Spleen (tissue), 7 donors: ENCODE measurements at regions not wholly inside any gene's neighbourhood (a gene's known extent, or its start where the extent isn't known, plus 50 kb on each side); places are given as distances from the start of the nearest gene placed in this dataset.

Experiments used
- POLR2A ChIP-seq, 3 donors: fragments of 450-650 bp; IDR thresholded peaks; one replicate each; pipeline ENCODE4 v1.5.1; 2017; ENCODE audit warnings: antibody characterized with exemption in 3 of 3, mild to moderate bottlenecking in 1 of 3
- POLR2AphosphoS5 ChIP-seq, 3 donors: sonication (generic); formaldehyde crosslinking; IDR thresholded peaks; one replicate each; pipeline ENCODE4 v1.5.1; 2017; ENCODE audit warnings: antibody characterized with exemption in 3 of 3
- TF ChIP-seq, protein P1 (sequence below), 11 experiments: fragments of 200-600 bp in 7 of 11; fragments of 450-650 bp in 4 of 11; sonication (generic) in 4 of 11; IDR thresholded peaks in 8 of 11; conservative IDR thresholded peaks in 3 of 11; 1 replicate in 7 of 11; 2 replicates in 4 of 11; pipeline versions ENCODE4 v1.4.0 to v1.8.0; 2016 to 2021; ENCODE audit warnings: antibody characterized with exemption in 11 of 11, inconsistent platforms in 4 of 11, mild to moderate bottlenecking in 1 of 11
- donor health status: DM: no; HTN: no; CAD: no; lungs with moderate emphysema.
- donor health status: DM: no; HTN: no; CAD: no.
- donor health status: DM: no; HTN: no; CAD: no.

DNA sequence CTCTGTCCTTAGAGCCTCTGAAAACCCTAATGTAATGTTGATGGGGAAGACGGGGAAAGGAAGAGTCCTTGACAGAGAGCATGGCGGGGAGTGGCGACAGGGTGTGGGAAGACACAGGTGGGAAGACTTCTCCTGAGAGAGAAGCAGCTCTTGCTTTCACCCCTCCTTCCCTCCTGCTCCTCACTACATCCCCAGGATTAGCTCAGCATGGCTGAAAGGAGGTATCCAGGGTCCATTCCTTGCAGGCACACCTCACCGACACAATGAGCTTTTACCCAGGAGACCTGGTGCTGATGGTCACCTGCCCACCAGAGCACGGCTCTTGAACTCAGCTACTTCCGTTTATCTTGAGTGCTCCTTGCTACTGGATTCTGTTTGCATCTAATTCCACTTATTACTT is 469.3 kb downstream of the CDH26 start:
- TF ChIP-seq, protein P1, sequence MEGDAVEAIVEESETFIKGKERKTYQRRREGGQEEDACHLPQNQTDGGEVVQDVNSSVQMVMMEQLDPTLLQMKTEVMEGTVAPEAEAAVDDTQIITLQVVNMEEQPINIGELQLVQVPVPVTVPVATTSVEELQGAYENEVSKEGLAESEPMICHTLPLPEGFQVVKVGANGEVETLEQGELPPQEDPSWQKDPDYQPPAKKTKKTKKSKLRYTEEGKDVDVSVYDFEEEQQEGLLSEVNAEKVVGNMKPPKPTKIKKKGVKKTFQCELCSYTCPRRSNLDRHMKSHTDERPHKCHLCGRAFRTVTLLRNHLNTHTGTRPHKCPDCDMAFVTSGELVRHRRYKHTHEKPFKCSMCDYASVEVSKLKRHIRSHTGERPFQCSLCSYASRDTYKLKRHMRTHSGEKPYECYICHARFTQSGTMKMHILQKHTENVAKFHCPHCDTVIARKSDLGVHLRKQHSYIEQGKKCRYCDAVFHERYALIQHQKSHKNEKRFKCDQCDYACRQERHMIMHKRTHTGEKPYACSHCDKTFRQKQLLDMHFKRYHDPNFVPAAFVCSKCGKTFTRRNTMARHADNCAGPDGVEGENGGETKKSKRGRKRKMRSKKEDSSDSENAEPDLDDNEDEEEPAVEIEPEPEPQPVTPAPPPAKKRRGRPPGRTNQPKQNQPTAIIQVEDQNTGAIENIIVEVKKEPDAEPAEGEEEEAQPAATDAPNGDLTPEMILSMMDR (IDR thresholded peaks at IDR 0.05 in 8 of 11, conservative IDR thresholded peaks at IDR 0.05 in 3 of 11) = no peak
- TF ChIP-seq POLR2AphosphoS5 (IDR thresholded peaks at IDR 0.05) (no peak), POLR2A (IDR thresholded peaks at IDR 0.05) (no peak)
